ENCODE measurements at regions not wholly inside any gene's neighbourhood (a gene's known extent, or its start where the extent isn't known, plus 50 kb on each side); places are given as distances from the start of the nearest gene placed in this dataset.

GRCh38 chr15:29480949-29481348 lies 211.3 kb upstream of the NSMCE3 start:
- TF ChIP-seq MYC (IDR thresholded peaks at IDR 0.05; ENCODE audit: low read depth, low read length) (no peak), POLR2A (IDR thresholded peaks at IDR 0.05; ENCODE audit: low read depth, low read length) (no peak)
